HG02610 (cell line): ENCODE measurements at regions not wholly inside any gene's neighbourhood (a gene's known extent, or its start where the extent isn't known, plus 50 kb on each side); places are given as distances from the start of the nearest gene placed in this dataset.

Source experiments
- ATAC-seq: cut with Tn5 transposase; IDR thresholded peaks from one replicate; pipeline ENCODE4 v1.9.1; 2021; ENCODE audit warnings: mild to moderate bottlenecking, moderate library complexity; ENCODE audit not compliant: unreplicated experiment

DNA sequence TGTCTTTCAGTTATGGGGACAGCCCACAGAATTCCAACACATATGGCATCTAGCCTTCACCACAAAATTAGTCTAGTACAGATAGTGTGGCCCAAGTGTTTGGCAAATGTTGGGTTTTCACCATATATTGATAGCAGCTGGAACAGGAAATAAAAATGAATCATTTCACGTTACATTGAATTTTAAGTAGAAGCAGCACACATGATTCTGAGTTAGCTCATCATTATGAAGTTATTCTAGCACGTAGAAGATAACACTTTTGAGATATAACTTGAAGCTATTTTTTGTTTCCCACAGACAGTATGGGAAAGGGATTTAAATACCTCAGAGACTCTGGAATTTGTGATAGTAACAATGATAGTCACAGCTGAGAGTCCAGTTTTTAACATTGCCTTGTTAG, 118.7 kb downstream of the FAT4 start:
- no peak for ATAC-seq

- no peak for ATAC-seq
Measured at GRCh38 chr4:125434136-125434535, 119.4 kb downstream of the FAT4 start.

DNA sequence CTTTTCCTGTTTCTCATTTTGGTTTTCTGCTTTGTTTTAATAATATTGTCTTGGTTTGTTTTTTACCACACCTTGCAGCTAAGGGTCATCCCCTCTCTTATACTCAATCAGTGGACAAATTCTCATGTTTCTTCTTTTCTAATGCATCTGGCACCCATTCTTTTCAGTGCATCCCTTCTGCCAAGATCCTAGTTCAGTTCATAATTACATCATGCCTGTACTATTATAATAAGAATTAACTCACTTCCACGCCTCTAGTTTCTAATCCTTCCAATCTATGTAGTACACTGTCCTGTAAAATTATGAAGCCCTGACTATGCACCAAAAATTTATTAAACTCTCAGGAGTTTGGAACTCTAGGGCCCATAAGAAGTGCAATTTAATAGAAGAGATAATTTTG, 126.1 kb downstream of the FAT4 start:
- ATAC-seq: no peak

GRCh38 chr4:125444166-125444565, 129.4 kb downstream of the FAT4 start:
- no peak for ATAC-seq

DNA sequence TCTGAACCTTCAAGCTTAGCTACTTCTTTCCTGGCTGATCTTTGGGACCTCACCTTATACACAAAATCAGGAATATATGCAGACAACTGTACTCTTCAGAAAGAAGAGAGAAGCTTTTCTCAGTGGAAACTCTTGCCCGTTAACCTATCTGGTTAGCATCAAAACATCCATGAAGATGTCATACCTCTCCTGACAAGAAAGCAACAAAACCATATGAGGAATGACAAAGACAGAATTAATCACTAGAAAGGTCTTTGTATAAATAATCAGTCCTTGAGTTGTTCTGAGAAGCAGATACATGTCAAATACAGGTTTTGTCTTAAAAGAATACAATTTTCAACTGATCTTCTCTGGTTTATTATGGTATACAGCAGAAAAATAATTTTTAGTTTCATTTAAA, 130.8 kb downstream of the FAT4 start:
- no peak for ATAC-seq

DNA sequence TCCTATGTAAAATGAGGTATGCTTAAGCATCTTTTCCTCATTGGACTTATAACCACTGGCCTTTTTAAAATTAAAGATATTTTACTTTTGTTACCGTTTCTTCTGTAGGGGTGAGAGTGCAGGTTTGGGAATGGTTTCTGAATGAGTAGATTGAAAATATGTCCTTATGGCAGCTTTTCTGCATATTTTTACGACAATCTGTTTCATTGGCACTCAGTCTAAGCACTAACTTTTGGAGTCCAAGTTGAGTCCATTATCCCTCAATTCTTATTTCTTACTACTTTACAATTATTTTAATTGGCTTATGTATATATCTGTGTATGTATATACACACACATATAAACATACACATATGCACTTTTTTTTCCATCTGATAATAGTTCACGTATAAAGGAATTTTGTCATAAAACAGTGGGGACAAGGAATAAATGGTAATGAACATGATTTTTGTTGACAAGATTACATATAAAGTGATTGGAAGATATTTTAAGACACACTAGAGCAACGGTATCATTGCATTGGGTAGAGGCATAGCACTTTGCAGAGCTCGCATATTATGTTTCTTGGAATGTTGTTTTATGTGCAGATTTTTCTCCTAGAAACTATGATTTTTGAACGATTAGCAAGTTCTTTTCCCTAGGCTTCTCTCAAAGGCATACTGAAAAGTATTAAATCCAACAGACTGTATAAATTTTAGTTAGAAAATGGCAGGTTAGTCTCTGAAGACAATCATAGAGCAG, 133.0 kb downstream of the FAT4 start:
- no peak for ATAC-seq

GRCh38 chr4:125456075-125456474, 141.3 kb downstream of the FAT4 start:
- ATAC-seq: no peak

GRCh38 chr4:125459531-125459930, 144.8 kb downstream of the FAT4 start:
- ATAC-seq: no peak

DNA sequence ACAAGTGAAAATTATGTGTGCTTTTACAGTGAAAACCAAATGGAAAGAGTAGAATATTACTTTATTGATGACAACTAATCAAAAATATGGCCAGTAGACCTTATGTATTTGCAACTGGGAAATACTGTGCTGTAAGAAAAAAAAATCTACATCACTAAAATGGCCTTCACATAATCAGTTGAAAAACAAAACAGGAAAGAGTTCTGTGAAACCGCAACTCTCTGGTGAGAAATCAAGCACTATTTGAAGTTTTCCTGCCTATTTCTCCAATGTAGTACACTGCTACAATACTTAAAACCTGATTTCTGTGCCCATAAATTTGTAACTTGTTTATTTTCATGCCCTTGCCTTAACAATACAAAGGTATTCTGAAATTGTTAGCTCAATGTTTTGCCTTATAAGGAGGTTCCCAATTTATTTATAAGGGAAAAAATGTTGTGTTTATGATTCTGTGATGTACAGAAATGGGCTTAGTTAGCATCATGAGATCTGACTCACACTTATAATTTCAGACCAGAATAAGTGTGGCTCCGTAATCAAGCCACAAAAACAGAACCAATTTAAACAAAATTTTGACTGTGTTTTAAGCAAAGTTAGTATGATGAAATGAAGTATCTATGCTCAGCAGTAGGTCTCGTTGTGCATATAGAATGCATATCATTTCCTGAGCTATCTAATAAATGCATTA, 147.1 kb downstream of the FAT4 start:
- no peak for ATAC-seq

DNA sequence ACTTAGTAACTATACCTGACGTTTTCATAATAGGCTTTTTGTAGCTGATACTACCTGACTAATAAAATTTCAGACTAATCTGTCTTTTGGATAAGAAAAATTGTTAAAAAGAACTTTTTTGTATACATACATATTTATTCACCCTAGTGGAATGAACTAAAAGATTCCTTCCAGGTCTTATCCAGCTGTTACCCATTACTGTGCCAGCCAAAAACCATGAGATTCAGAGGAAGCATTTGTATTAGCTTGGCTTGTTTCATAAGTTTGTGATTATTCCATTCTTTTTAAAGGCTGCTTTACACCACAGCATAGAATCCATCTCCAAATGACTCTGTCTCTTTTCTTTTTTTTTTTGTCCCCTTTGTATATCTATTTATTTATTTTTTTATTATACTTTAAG, 149.4 kb downstream of the FAT4 start:
- no peak for ATAC-seq

GRCh38 chr4:125481334-125482045, 166.7 kb downstream of the FAT4 start:
- no peak for ATAC-seq

- ATAC-seq: no peak
Measured at GRCh38 chr4:125482822-125483221, 168.1 kb downstream of the FAT4 start.

GRCh38 chr4:125483278-125483677, 168.5 kb downstream of the FAT4 start:
- ATAC-seq: no peak

GRCh38 chr4:125484912-125485311, 170.2 kb downstream of the FAT4 start:
- no peak for ATAC-seq

- ATAC-seq: no peak
Measured at GRCh38 chr4:125486351-125486750, 171.6 kb downstream of the FAT4 start.

DNA sequence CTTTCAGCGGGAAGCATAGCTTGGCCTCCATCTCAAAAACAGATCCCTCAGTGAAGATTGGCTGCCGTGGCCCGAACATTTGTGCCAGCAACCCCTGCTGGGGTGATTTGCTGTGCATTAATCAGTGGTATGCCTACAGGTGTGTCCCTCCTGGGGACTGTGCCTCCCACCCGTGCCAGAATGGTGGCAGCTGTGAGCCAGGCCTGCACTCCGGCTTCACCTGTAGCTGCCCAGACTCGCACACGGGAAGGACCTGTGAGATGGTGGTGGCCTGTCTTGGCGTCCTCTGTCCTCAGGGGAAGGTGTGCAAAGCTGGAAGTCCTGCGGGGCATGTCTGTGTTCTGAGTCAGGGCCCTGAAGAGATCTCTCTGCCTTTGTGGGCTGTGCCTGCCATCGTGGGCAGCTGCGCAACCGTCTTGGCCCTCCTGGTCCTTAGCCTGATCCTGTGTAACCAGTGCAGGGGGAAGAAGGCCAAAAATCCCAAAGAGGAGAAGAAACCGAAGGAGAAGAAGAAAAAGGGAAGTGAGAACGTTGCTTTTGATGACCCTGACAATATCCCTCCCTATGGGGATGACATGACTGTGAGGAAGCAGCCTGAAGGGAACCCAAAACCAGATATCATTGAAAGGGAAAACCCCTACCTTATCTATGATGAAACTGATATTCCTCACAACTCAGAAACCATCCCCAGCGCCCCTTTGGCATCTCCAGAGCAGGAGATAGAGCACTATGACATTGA, 175.4 kb downstream of the FAT4 start:
- no peak for ATAC-seq

- ATAC-seq: no peak
Measured at GRCh38 chr4:125492957-125493356, 178.2 kb downstream of the FAT4 start.

DNA sequence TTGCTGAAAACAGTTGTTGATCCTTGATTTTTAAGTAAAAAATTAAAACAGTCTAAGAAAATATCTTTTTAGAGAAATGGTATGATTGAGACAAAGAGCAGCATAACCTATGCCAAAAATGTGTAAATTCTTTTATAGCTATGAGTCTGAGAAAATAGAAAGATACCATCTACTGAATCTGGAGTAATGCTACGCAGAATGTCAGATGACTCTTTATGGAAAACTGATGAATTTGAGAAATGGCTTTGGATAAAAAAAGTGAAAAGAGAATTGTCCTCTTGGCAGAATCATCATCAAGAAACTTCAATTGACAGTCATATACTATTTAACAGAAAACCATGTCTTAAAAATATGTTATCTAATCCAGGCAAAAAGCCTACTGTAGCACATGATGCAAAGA, 183.1 kb downstream of the FAT4 start:
- ATAC-seq: no peak

GRCh38 chr4:125498981-125499380, 184.2 kb downstream of the FAT4 start:
- ATAC-seq: no peak

- ATAC-seq: no peak
Measured at GRCh38 chr4:125501090-125501489, 186.3 kb downstream of the FAT4 start.

DNA sequence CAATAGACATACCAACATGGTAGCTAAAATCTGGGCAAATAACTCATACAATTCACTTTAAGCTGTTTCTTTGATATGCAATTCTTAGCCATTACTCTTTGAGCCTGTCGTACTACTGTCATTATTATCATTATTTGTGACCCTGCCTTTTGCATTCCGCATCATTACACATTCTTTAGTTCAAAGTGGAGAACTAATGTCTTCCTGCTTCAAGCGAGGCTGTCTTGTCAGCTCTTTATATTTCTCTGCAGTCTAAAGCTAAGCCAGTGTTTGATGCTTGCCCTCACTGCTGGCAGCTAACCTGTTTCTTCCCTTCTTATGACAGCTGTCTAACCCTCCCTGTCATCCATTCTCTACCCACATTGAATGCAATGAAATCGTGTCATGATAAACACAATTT, 186.8 kb downstream of the FAT4 start:
- no peak for ATAC-seq
